ENCODE measurements at regions not wholly inside any gene's neighbourhood (a gene's known extent, or its start where the extent isn't known, plus 50 kb on each side); places are given as distances from the start of the nearest gene placed in this dataset.
"Not testable (repeated sequence)": the region's sequence is repeated elsewhere in the genome, so short reads cannot be mapped to it uniquely, and the experiment has no call there.

DNA sequence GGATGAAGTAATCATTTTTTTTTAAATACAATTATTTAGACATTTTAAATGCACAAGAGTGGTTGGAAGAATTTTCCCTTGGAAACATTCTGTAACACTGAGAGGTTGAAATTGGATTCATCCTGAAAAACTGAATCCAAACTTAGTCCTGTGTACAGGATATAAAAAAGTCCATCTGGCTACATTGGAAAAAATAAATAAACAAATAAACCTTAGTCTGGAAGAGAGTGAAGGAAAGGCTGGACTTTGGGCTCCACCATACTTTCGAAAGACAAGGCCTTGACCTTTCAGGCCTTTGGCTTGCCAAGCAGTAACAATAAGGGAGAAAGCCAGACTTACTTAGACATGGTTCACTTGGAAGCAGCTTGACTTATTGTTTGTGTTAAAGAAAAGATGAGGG, 664.3 kb downstream of the TENT5A start:
- no peak for DNase-seq

DNA sequence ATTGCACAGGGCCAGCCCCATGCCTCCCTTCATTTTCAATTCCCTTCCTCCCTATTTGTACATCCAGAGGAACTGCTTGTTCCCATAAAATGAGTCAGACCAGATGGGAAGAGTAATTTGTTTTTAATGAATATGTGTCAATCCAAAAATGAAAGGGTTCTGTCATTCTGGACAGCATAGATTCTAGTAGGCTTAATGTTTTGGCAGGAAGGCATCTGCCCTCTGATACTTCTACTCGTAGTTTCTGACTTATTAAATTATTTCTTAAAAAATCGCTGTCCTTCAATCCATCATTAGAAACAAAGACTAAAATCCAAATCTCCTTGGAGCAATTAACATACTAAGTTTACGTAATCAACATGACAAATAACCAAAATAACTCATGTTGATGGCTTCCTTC, 665.5 kb downstream of the TENT5A start:
- no peak for DNase-seq

DNA sequence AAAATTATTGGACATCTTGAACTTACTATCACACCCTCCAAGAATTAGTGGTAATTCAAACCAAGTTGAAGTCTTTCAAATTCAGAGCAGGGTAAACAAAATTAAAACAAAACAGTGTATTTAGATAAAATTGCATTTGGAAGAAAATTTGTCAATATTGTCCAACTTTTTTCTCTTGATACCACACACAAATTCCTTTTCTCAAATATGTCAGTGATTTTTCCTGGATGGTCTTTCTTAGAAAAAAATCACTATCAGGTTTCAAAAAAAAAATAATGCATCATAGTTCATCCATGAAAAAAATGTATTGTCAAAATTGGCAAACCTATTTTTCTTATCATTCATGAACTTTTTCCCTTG, 667.1 kb downstream of the TENT5A start:
- no peak for DNase-seq

- no peak for DNase-seq
Observed at GRCh38 chr6:81084776-81085430, 667.6 kb downstream of the TENT5A start.

DNA sequence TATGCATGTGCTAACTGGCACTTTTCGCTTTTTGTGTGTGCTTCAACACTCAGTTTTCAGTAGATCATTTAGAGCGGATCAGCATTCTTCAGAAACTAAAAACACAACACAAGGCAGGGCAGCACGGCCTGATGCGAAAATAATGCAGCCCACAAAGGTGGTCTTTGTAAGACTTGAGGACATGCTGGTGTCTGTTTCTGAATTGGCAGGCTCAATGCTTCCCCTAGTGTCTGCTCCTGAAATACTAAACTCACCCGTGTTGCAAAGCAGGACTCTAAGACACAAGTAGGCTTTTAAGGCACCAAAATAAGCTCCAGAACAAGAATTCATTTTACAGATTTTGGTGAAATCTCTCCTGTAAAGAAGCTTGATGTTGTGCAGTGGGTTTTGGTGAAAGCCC, 676.5 kb downstream of the TENT5A start:
- no peak for DNase-seq

DNA sequence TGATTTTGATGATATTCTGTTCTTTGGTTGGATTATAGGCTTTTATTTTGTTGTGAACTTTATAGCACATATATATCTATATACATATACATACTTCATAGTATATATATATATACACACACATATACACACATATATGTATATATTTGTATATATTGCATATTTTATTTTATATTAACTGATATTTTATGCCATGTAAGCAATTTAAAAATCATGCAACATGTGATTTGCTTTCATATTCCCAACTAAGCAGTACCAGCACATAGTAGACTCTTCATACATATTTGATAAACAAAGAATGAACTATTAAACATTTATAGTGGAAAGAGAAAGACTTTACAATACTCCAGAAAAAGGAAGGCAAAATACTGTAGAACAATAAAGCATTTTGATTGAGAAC, 679.2 kb downstream of the TENT5A start:
- no peak for DNase-seq

GRCh38 chr6:81071121-81071520, 681.4 kb downstream of the TENT5A start:
- DNase-seq = no peak

DNA sequence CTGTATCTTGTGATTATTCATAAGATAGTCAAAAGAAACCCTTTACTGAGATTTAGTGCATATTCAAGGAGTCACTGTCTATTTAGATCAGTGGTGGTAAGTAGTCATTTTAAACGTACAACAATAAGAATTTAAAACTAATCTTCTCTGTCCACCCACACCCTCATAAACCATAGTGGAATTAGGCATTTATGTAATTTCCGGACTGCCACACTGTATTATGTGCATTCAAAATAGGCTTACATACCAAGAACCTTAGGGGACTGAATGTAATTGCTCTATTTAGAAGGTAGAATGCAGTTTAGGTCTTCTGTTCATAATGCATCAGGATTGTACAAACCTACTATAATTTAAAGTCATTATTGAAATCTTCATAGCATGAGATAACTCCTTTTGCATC, 685.4 kb downstream of the TENT5A start:
- no peak for DNase-seq

DNA sequence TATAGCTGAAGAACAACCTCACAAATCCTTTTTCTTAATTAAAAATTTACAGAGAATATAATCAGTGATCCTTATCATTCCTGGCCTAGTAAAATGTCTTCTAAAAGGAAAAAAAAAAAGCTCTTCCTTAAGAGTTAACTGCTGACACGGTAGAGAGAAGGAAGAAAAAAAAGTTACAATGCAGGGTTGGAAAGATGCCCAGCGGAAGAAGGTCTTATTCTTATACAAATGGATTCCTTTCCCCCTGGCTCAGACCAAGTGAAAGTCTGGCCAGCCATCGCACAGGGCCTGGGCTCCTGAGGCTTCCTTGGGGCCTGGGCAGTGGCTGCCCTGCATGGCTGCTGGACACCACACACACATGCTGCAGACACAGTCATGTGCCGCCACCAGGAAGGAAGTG, 688.6 kb downstream of the TENT5A start:
- DNase-seq = no peak

- no peak for DNase-seq
Observed at GRCh38 chr6:81054036-81054435, 698.4 kb downstream of the TENT5A start.

DNA sequence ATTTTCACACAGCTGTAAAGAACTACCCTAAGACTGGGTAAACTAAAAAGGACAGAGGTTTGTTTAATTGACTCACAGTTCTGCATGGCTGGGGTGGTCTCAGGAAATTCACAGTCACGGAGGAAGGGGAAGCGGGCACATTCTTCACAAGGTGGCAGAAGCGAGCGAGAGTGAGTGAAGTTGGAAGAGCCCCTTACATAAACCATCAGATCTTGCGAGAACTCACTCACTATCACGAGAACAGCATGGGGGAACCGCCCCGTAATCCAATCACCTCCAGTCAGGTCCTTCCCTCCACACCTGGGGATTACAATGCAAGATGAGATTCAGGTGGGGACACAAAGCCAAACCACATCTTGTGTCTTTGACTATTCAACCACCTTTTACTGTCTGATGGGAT, 700.5 kb downstream of the TENT5A start:
- DNase-seq = no peak

GRCh38 chr6:81049425-81050042, 702.9 kb downstream of the TENT5A start:
- DNase-seq = no peak

GRCh38 chr6:81031416-81031815, 721.1 kb downstream of the TENT5A start:
- DNase-seq = no peak

GRCh38 chr6:81026041-81026553, 726.4 kb downstream of the TENT5A start:
- no peak for DNase-seq

DNA sequence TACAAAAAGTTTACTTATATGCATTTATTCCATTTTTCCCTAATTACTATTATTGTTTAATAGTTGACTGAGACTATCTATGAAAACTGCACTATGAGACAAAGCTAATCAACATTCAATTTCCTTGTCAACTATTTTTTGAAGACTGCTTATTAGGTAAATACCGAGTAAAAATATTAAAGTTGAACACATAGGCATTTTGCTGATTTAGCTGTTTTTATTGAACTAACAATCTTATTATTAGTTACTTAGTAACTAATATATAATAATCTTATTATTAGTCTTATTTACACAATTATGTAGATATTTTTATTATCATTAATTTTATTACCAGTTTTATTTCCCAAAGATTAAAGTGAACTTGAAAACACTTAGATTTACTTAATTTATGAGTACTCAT, 728.8 kb downstream of the TENT5A start:
- DNase-seq = no peak

GRCh38 chr6:81023007-81023582, 729.4 kb downstream of the TENT5A start:
- DNase-seq = no peak

DNA sequence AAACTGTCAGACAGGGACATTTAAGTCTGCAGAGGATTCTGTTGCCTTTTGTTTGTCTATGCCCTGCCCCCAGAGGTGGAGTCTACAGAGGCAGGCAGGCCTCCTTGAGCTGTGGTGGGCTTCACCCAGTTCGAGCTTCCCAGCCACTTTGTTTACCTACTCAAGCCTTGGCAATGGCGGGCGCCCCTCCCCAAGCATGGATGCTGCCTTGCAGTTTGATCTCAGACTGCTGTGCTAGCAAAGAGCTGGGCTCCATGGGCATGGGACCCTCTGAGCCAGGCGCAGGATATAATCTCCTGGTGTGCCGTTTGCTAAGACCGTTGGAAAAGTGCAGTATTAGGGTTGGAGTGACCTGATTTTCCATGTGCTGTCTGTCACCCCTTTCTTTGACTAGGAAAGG, 734.9 kb downstream of the TENT5A start:
- not testable (repeated sequence) for DNase-seq

- no peak for DNase-seq
Observed at GRCh38 chr6:81003894-81004293, 748.6 kb downstream of the TENT5A start.

GRCh38 chr6:81003156-81003555, 749.3 kb downstream of the TENT5A start:
- no peak for DNase-seq

DNA sequence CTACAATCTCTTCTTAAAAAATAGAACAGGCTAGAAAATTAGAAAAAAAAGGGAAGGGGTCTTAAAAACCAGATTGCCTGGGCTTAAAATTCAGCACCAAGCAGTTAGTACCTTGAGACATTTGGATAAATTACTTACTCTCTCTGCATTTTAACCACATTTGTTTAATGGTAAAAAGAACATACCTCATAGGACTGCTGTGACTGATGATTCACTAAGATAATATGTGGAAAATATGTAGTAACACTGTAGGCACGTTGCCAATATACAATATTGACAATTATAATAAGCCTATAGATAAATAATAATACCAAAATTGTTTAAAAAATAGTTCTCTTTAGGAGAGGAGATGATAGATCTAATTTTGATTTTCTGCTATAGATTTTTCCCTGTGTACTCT, 750.4 kb downstream of the TENT5A start:
- no peak for DNase-seq

- no peak for DNase-seq
Observed at GRCh38 chr6:80991316-80991715, 761.2 kb downstream of the TENT5A start.

DNA sequence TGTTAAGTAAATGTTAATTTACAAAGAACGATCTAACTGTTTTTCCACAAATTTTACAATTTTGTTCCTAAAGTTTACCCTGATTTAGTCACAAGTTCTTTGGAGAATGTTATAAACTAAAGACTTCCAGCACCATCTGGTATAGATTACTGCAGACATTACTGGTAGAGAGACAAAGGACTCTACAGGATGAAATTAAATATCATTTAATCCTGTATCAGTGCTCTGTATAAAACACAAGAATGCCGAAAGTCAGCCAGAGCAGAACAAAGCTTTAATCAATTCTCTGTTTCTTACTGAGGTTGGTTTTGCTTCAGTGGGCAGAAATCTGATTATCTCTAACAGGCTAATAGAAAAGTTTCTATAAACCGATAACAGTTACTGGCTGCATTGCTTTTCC, 763.6 kb downstream of the TENT5A start:
- no peak for DNase-seq

- no peak for DNase-seq
Observed at GRCh38 chr6:80988286-80988685, 764.2 kb downstream of the TENT5A start.

DNA sequence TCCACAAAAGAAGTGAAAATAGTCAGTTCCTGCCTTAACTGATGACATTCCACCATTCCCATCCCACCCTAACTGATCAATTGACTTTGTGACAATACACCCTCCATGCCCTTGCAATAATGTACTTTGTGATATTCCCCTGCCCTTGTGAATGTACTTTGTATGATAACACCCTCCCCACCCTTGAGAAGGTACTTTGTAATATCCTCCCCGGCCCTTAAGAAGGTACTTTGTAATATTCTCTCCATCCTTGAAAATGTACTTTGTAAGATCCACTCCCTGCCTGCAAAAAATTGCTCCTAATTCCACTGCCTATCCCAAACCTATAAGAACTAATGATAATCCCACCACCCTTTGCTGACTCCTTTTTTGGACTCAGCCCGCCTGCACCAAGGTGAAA, 771.3 kb downstream of the TENT5A start:
- DNase-seq = not testable (repeated sequence)

DNA sequence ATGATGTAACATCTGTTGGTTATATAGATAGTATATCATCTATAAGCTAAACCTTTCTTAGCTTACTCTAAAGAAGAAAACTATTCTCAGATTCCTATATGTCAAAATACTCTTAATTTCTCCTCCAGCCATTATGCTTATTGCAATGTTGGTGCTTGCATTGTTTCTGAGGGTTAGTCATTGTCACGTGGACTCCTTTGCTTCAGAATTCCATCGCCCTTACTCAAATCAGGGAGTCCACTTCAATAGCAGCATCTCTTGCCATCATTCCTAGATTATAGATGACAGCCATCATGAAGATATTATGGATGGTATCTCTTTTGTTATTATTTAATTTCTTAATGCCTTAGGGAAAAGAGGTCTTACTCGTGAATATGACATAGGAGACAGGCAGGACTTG, 776.1 kb downstream of the TENT5A start:
- DNase-seq = no peak

Data from activated CD4-positive, alpha-beta T cell treated with anti-CD3 and anti-CD28 coated beads, Interleukin-10, Interleukin-2, amounts not matched to agents 100 ng/mL and 50 ng/mL, durations not matched to agents 16 hours and 8 hours (primary cell).